HG03457 (cell line): ENCODE measurements at regions not wholly inside any gene's neighbourhood (a gene's known extent, or its start where the extent isn't known, plus 50 kb on each side); places are given as distances from the start of the nearest gene placed in this dataset.

Source experiments
- ATAC-seq: cut with Tn5 transposase; IDR thresholded peaks from one replicate; pipeline ENCODE4 v1.9.1; 2021; ENCODE audit warnings: moderate number of reproducible peaks; ENCODE audit not compliant: unreplicated experiment

GRCh38 chr20:60240415-60240814 lies 282.2 kb downstream of the CDH26 start:
- no peak for ATAC-seq

- ATAC-seq: no peak
These were observed 282.8 kb downstream of the CDH26 start for GRCh38 chr20:60240986-60241385.

GRCh38 chr20:60242836-60243505 lies 284.7 kb downstream of the CDH26 start:
- ATAC-seq: no peak

- no peak for ATAC-seq
These were observed 286.3 kb downstream of the CDH26 start for GRCh38 chr20:60244373-60245146.

GRCh38 chr20:60246751-60247150 lies 288.5 kb downstream of the CDH26 start:
- no peak for ATAC-seq

- ATAC-seq: no peak
These were observed 291.2 kb downstream of the CDH26 start for GRCh38 chr20:60249436-60249835.

- ATAC-seq: no peak
These were observed 292.0 kb downstream of the CDH26 start for GRCh38 chr20:60250251-60250650.

- no peak for ATAC-seq
These were observed 294.6 kb downstream of the CDH26 start for GRCh38 chr20:60252866-60253265.

- no peak for ATAC-seq
These were observed 295.2 kb downstream of the CDH26 start for GRCh38 chr20:60253471-60253870.

GRCh38 chr20:60254901-60255411 lies 296.7 kb downstream of the CDH26 start:
- no peak for ATAC-seq

- no peak for ATAC-seq
These were observed 297.2 kb downstream of the CDH26 start for GRCh38 chr20:60255415-60255814.

GRCh38 chr20:60255866-60256265 lies 297.6 kb downstream of the CDH26 start:
- ATAC-seq: no peak

GRCh38 chr20:60256811-60257210 lies 298.6 kb downstream of the CDH26 start:
- no peak for ATAC-seq

- no peak for ATAC-seq
These were observed 299.4 kb downstream of the CDH26 start for GRCh38 chr20:60257671-60258070.

GRCh38 chr20:60258255-60258863 lies 300.1 kb downstream of the CDH26 start:
- ATAC-seq: no peak

GRCh38 chr20:60261333-60261732 lies 303.1 kb downstream of the CDH26 start:
- no peak for ATAC-seq

GRCh38 chr20:60262967-60263603 lies 304.9 kb downstream of the CDH26 start:
- ATAC-seq: no peak

- no peak for ATAC-seq
These were observed 305.8 kb downstream of the CDH26 start for GRCh38 chr20:60263725-60264709.

- no peak for ATAC-seq
These were observed 308.1 kb downstream of the CDH26 start for GRCh38 chr20:60266177-60266823.

- ATAC-seq: no peak
These were observed 310.3 kb downstream of the CDH26 start for GRCh38 chr20:60268491-60268890.
